SK-N-SH treated with all-trans-retinoic acid at 6 μM for 48 hours (cell line): ENCODE measurements at regions not wholly inside any gene's neighbourhood (a gene's known extent, or its start where the extent isn't known, plus 50 kb on each side); places are given as distances from the start of the nearest gene placed in this dataset.

ENCODE experiments used
- ATAC-seq: fragments of 200-7000 bp; cut with Tn5 transposase; 3 replicates; pipeline ENCODE4 v1.9.1; 2020; ENCODE audit warnings: mild to moderate bottlenecking, moderate library complexity
- ARNTL ChIP-seq: fragments of 450-650 bp; formaldehyde crosslinking; IDR thresholded peaks from 2 replicates; pipeline ENCODE4 v1.5.0; 2020; ENCODE audit warnings: low read depth, mild to moderate bottlenecking, moderate library complexity, borderline replicate concordance
- BACH2 ChIP-seq: fragments of 250-450 bp; sonication (Bioruptor Pico); IDR thresholded peaks from 2 replicates; pipeline ENCODE4 v1.9.0; 2021; ENCODE audit warnings: mild to moderate bottlenecking, borderline replicate concordance
- CSDC2 ChIP-seq: fragments of 250-450 bp; sonication (Bioruptor Pico); IDR thresholded peaks from 2 replicates; pipeline ENCODE4 v1.5.0; 2020; ENCODE audit warnings: mild to moderate bottlenecking, moderate library complexity
- ESRRG ChIP-seq: fragments of 250-450 bp; sonication (Bioruptor Pico); IDR thresholded peaks from 2 replicates; pipeline ENCODE4 v1.6.1; 2021; ENCODE audit warnings: mild to moderate bottlenecking
- GLIS3 ChIP-seq: fragments of 250-450 bp; sonication (Bioruptor Pico); IDR thresholded peaks from 2 replicates; pipeline ENCODE4 v1.5.0; 2020; ENCODE audit warnings: mild to moderate bottlenecking, moderate library complexity
- OSR1 ChIP-seq: fragments of 250-450 bp; sonication (Bioruptor Pico); IDR thresholded peaks from 2 replicates; pipeline ENCODE4 v1.8.0; 2022; ENCODE audit warnings: moderate library complexity, mild to moderate bottlenecking, inconsistent platforms
- PPARA ChIP-seq: fragments of 250-450 bp; sonication (Bioruptor Pico); IDR thresholded peaks from 2 replicates; pipeline ENCODE4 v1.5.0; 2020; ENCODE audit warnings: mild to moderate bottlenecking, borderline replicate concordance
- RARB ChIP-seq: fragments of 250-450 bp; sonication (Bioruptor Pico); IDR thresholded peaks from 2 replicates; pipeline ENCODE4 v1.8.0; 2021; ENCODE audit warnings: mild to moderate bottlenecking, moderate library complexity
- SNAI2 ChIP-seq: fragments of 250-450 bp; sonication (Bioruptor Pico); IDR thresholded peaks from 2 replicates; pipeline ENCODE4 v1.5.0; 2020; ENCODE audit warnings: mild to moderate bottlenecking, moderate library complexity
- TCF4 ChIP-seq: fragments of 250-450 bp; sonication (Bioruptor Pico); IDR thresholded peaks from 2 replicates; pipeline ENCODE4 v1.8.0; 2021; ENCODE audit warnings: mild to moderate bottlenecking, moderate library complexity, borderline replicate concordance
- TOX ChIP-seq: fragments of 250-450 bp; sonication (Bioruptor Pico); IDR thresholded peaks from 2 replicates; pipeline ENCODE4 v1.8.0; 2021; ENCODE audit warnings: mild to moderate bottlenecking, moderate library complexity, borderline replicate concordance
- ZC3H10 ChIP-seq: fragments of 250-450 bp; sonication (Bioruptor Pico); IDR thresholded peaks from 2 replicates; pipeline ENCODE4 v1.5.1; 2021; ENCODE audit warnings: mild to moderate bottlenecking, moderate library complexity
- ZFP3 ChIP-seq: fragments of 250-450 bp; sonication (Bioruptor Pico); IDR thresholded peaks from 2 replicates; pipeline ENCODE4 v1.5.0; 2020; ENCODE audit warnings: mild to moderate bottlenecking, moderate library complexity
- ZFP30 ChIP-seq: fragments of 450-650 bp; formaldehyde crosslinking; IDR thresholded peaks from 2 replicates; pipeline ENCODE4 v1.5.0; 2022; ENCODE audit warnings: mild to moderate bottlenecking, moderate library complexity
- ZNF565 ChIP-seq: fragments of 450-650 bp; formaldehyde crosslinking; conservative IDR thresholded peaks from 2 replicates; pipeline ENCODE4 v1.5.0; 2020; ENCODE audit warnings: low read depth, mild to moderate bottlenecking, moderate library complexity
- ZNF70 ChIP-seq: fragments of 450-650 bp; formaldehyde crosslinking; IDR thresholded peaks from 2 replicates; pipeline ENCODE4 v1.5.0; 2020; ENCODE audit warnings: mild to moderate bottlenecking, moderate library complexity
- ZNF8 ChIP-seq: fragments of 450-650 bp; formaldehyde crosslinking; IDR thresholded peaks from 2 replicates; pipeline ENCODE4 v1.5.0; 2020; ENCODE audit warnings: mild to moderate bottlenecking, moderate library complexity
- TF ChIP-seq, protein P1 (sequence below): fragments of 250-450 bp; sonication (Bioruptor Pico); IDR thresholded peaks from 2 replicates; pipeline ENCODE4 v1.8.0; 2021; ENCODE audit warnings: low read depth, mild to moderate bottlenecking, moderate library complexity, borderline replicate concordance
- TF ChIP-seq, protein P2 (sequence below): fragments of 250-450 bp; sonication (Bioruptor Pico); IDR thresholded peaks from 2 replicates; pipeline ENCODE4 v1.8.0; 2020; ENCODE audit warnings: mild to moderate bottlenecking, moderate library complexity, borderline replicate concordance
- TF ChIP-seq, protein P3 (sequence below): fragments of 250-450 bp; sonication (Bioruptor Pico); IDR thresholded peaks from 2 replicates; pipeline ENCODE4 v1.5.1; 2020; ENCODE audit warnings: low read depth, mild to moderate bottlenecking, moderate library complexity
- TF ChIP-seq, protein P4 (sequence below): fragments of 250-450 bp; sonication (Bioruptor Pico); IDR thresholded peaks from 2 replicates; pipeline ENCODE4 v1.5.0; 2020; ENCODE audit warnings: mild to moderate bottlenecking, moderate library complexity

DNA sequence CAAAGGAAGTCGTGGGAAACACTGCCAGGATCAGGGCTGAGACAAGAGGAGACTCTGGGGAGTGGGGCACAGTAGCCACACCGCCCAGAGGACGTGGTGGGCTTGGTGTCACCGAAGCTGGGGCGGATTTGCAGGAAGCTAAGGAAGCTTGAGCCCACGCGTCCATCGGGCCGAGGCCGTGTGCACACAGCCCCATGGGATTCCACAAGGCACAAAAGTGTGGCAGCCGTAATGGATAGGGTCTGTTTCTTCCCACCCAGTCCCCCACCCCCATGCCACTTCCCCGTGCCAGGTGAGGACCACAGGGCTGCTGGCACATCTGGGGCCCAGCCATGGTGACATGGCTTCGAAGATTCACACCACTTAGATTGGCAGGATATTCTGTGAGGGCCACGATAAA lies 153.2 kb upstream of the SPACA7 start:
- no peak for TF ChIP-seq SNAI2
- no peak for ATAC-seq

DNA sequence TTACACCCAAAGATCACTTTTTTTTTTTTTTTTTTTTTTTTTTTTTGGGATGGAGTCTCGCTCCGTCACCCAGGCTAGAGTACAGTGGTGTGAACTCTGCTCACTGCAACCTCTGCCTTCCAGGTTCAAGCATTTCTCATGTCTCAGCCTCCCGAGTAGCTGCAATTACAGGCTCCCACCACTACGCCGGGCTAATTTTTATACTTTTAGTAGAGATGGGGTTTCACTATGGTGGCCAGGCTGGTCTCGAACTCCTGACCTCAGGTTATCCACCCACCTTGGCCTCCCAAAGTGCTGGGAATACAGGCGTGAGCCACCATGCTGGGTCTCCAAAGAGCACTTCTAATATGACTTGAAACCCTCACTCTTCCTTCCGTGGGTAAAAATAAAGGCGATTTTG lies 152.2 kb upstream of the SPACA7 start:
- ATAC-seq: 0 out of 3 replicates have a peak, but pooled peaks have one; percentile 30

DNA sequence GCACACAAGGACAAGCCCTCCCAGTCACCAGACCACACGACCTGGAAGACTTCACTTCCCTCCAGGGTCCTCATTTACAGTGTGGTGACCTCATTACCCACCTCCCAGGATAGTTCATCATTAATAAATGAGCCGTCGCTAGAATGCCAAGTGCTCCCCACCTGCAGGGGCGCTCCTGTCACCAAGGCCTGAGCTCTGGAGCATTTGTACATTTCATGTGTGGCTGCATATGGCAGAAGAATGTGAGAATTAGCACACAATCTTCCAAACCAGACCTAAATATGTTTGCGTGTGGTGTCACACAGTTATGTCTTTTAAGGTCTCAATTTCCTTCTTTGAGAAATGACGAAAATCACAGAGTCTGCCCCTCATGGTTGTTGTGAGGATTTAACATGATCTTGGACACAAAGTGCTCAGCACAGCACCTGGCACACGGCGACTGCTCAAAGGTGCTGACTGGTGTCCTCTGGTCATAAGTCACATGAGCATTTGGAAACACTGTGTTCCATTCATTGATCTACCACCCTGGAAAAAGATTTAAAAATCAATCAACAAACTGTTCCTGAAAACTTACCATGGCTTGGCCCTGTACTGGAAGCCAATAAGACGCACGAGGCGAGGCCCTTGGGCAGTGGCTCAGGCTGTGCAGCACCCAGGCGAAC lies 150.6 kb upstream of the SPACA7 start:
- no peak for ATAC-seq
- no peak for TF ChIP-seq ZC3H10 (CRISPR knock-in tag)

DNA sequence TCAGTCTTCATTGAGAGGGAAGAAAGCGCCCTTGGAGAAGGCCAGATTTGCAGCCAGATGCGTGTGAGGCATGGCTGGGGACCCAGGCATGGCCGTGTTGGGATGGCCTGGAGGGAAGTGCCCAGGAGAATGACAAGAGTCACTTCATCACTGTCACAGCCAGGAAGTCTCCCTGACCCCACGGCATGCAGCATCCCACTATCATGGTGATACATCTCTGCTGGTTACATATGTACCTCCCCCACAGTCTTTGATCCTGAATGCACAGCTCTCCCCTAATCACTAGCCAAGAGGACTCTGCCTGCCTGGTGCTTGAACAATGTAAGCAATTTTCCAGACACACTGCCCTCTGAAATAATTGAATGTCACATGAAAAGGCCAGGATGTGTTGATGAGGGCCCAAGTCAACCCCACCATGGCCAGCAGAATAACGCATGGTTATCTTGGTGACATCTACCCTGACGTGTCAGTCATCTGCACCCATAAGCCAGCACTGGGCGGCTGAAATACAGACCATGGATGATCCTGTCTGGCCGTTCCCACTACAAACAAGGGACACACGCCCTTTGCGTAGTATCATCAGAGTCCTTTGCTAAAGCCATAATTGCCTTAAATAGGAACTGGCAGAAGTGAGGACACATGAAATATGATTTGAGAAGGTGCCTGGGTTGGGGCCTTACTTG lies 149.7 kb upstream of the SPACA7 start:
- ATAC-seq: no peak
- no peak for TF ChIP-seq ZFP3 (CRISPR knock-in tag)

DNA sequence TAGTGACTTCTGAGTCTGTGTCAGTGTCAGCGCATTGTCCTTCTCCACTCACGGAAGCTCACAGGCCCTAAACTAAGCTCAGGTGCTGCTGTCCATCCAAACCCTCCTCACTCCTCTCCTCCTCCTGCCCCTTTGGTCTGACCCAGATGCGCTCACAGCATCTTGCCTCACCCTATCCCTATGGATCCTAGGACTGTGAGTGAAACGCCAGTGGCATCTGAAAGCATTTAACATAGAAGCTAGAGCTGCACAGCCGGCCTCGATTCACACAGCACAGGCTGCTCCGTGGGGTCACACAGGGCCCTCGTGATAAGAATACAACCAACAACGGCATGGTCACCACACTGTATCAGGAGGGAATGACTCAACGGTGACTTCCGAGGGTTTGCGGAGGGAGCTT lies 149.1 kb upstream of the SPACA7 start:
- no peak for ATAC-seq
- TF ChIP-seq PPARA (CRISPR knock-in tag) (no peak), TOX (no peak), OSR1 (CRISPR knock-in tag) (no peak), RARB (CRISPR knock-in tag) (no peak), CSDC2 (CRISPR knock-in tag) (no peak), TCF4 (CRISPR knock-in tag) (no peak), ESRRG (CRISPR knock-in tag) (no peak), ZNF8 (no peak), ZNF70 (CRISPR knock-in tag) (no peak), ZNF565 (CRISPR knock-in tag) (no peak), BACH2 (no peak), ZFP3 (CRISPR knock-in tag) (no peak), GLIS3 (no peak), ARNTL (CRISPR knock-in tag) (no peak), ZFP30 (CRISPR knock-in tag) (no peak)
- TF ChIP-seq, protein P1, sequence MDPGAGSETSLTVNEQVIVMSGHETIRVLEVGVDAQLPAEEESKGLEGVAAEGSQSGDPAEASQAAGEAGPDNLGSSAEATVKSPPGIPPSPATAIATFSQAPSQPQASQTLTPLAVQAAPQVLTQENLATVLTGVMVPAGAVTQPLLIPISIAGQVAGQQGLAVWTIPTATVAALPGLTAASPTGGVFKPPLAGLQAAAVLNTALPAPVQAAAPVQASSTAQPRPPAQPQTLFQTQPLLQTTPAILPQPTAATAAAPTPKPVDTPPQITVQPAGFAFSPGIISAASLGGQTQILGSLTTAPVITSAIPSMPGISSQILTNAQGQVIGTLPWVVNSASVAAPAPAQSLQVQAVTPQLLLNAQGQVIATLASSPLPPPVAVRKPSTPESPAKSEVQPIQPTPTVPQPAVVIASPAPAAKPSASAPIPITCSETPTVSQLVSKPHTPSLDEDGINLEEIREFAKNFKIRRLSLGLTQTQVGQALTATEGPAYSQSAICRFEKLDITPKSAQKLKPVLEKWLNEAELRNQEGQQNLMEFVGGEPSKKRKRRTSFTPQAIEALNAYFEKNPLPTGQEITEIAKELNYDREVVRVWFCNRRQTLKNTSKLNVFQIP (CRISPR knock-in tag): no peak
- TF ChIP-seq, protein P2, sequence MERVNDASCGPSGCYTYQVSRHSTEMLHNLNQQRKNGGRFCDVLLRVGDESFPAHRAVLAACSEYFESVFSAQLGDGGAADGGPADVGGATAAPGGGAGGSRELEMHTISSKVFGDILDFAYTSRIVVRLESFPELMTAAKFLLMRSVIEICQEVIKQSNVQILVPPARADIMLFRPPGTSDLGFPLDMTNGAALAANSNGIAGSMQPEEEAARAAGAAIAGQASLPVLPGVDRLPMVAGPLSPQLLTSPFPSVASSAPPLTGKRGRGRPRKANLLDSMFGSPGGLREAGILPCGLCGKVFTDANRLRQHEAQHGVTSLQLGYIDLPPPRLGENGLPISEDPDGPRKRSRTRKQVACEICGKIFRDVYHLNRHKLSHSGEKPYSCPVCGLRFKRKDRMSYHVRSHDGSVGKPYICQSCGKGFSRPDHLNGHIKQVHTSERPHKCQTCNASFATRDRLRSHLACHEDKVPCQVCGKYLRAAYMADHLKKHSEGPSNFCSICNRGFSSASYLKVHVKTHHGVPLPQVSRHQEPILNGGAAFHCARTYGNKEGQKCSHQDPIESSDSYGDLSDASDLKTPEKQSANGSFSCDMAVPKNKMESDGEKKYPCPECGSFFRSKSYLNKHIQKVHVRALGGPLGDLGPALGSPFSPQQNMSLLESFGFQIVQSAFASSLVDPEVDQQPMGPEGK: no peak
- TF ChIP-seq, protein P3, sequence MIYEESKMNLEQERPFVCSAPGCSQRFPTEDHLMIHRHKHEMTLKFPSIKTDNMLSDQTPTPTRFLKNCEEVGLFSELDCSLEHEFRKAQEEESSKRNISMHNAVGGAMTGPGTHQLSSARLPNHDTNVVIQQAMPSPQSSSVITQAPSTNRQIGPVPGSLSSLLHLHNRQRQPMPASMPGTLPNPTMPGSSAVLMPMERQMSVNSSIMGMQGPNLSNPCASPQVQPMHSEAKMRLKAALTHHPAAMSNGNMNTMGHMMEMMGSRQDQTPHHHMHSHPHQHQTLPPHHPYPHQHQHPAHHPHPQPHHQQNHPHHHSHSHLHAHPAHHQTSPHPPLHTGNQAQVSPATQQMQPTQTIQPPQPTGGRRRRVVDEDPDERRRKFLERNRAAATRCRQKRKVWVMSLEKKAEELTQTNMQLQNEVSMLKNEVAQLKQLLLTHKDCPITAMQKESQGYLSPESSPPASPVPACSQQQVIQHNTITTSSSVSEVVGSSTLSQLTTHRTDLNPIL (CRISPR knock-in tag): no peak
- TF ChIP-seq, protein P4, sequence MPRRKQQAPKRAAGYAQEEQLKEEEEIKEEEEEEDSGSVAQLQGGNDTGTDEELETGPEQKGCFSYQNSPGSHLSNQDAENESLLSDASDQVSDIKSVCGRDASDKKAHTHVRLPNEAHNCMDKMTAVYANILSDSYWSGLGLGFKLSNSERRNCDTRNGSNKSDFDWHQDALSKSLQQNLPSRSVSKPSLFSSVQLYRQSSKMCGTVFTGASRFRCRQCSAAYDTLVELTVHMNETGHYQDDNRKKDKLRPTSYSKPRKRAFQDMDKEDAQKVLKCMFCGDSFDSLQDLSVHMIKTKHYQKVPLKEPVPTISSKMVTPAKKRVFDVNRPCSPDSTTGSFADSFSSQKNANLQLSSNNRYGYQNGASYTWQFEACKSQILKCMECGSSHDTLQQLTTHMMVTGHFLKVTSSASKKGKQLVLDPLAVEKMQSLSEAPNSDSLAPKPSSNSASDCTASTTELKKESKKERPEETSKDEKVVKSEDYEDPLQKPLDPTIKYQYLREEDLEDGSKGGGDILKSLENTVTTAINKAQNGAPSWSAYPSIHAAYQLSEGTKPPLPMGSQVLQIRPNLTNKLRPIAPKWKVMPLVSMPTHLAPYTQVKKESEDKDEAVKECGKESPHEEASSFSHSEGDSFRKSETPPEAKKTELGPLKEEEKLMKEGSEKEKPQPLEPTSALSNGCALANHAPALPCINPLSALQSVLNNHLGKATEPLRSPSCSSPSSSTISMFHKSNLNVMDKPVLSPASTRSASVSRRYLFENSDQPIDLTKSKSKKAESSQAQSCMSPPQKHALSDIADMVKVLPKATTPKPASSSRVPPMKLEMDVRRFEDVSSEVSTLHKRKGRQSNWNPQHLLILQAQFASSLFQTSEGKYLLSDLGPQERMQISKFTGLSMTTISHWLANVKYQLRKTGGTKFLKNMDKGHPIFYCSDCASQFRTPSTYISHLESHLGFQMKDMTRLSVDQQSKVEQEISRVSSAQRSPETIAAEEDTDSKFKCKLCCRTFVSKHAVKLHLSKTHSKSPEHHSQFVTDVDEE (CRISPR knock-in tag): no peak
